GM18508 (cell line): ENCODE measurements at regions not wholly inside any gene's neighbourhood (a gene's known extent, or its start where the extent isn't known, plus 50 kb on each side); places are given as distances from the start of the nearest gene placed in this dataset.

Experiments
- ATAC-seq: cut with Tn5 transposase; IDR thresholded peaks from one replicate; pipeline ENCODE4 v1.9.1; 2021; ENCODE audit warnings: moderate number of reproducible peaks; ENCODE audit not compliant: insufficient read depth, unreplicated experiment

DNA sequence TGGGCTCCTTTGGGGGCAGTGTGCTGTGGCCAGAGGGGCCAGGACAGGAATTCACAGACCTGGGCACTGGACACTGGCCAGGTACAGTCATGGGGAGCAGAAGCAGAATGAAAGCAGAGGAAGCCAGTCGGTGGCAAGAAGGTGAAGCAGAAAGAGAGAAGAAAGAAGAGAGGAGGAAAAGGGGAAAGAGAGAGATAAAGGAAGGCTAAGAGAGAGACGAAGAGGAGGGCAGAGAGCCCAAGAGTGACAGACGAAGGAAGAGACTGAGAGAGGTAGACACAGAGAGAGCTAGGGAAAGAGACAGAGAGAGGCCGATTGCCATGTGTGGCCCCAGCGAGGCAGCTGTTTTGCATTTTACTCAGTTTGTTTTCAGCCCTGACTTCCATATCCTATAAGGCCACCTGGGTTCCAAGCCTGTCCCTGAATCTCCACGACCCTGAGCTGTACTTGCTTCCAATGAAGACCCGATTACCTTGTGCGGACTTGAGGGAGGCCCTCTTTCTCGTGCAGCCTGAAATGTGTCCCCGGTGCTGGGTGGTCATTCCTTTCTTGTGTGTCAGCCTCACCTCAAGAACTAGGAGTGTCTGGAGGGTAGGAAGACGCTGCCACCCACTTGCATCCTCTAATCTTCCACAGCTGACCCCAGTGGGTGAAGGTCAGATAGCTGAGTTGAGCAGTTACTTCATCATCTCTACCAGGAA is 73.9 kb downstream of the LSM3 start:
- ATAC-seq: no peak

DNA sequence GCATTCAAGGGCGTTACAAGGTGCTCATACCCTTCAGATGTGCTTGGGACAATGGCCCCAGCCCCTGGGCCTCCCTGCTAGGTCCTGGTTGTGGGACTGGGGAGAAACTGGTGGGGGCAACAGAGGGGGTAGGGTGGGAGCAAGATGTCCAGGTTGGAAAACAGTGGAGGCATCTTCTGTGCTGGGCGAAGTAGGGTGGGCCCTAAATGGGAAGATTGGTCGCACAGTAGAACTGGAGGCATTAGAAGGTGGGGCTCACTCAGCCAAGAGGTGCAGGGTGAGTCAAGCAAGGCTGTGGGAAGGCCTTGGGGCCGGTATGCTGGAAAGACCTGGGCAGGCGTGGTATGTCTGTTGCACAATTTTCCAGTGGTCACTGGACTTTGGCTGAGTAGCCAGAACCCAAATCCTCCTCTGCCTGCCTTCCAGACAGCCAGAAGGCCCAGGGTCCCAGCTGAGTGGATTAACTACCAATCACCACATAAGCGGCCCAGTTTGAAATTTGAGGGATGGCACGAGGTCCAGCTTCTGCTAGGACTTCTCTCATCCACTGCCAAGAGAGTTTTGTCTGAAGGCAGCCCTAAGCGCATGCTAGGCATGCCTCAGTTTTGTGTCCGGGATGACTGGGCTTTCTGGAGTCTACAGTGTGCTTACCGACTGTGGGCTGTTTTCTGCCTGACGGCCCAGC is 74.5 kb downstream of the LSM3 start:
- ATAC-seq: no peak

DNA sequence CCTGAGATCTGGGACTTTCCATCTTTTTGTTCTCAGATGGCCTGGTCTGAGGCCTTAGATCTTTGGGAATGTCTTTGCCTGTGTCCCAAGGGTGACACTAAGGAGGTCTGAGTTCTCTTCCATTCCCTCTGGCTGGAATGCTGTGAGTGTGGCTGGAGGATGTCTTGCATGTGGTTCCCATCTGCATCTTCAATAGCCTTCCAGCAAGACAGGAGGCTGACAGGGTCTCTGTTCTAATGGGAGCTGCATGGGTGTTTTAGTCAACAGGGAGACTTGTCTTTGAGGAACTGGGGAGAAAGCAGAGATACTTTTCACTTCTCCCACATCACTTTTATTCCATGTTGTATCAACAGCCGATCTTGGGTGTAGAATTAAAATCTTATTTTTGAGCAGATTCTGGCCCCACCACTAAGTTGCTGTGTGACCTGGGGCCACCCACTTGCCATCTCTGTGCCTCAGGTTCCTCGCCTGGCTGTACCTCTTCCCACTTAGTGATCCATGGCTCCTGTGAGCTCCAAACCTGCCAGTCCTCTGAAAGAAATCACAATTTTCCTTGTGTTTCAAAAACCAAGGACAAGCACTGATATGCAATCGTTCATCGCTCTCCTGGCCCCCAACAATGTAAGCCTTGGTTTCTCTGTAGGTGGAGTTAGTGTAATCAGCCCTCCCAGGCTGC is 75.2 kb downstream of the LSM3 start:
- ATAC-seq: no peak

DNA sequence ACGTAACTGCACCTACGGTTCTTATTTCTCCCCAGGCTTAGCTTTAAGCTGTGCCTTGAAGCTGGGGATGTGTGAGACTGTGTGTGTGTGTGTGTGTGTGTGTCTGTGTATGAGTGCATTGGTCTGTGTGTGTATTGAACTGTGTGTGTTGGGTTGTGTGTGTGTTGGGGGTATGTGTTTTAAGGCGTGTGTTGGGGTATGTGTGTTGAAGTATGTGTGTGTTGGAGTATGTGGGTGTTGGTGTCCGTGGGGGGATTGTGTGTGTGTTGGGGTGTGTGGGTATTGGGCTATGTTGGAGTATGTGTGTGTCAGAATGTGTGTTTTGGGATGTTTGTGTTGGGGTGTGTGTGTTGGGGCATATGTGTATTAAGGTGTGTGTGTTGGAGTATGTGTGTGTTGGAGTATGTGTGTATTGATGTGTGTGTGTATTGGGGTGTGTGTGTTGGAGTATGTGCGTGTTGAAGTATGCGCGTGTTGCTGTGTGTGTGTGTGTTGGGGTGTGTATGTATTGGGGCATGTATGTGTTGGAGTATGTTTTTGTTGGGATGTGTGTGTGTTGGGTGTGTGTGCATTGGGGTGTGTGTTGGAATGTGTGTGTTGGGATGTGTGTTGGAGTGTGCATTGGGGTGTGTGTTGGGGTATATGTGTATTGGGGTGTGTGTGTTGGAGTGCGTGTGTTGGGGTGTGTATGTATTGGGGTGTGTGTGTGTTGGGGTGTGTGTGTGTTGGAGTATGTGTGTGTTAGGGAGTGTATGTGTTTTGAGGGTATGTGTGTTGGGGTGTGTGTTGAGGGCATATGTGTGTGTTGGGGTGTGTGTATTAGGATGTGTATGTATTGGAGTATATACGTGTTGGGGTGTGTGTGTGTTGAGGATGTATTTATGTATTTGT is 76.4 kb downstream of the LSM3 start:
- no peak for ATAC-seq

DNA sequence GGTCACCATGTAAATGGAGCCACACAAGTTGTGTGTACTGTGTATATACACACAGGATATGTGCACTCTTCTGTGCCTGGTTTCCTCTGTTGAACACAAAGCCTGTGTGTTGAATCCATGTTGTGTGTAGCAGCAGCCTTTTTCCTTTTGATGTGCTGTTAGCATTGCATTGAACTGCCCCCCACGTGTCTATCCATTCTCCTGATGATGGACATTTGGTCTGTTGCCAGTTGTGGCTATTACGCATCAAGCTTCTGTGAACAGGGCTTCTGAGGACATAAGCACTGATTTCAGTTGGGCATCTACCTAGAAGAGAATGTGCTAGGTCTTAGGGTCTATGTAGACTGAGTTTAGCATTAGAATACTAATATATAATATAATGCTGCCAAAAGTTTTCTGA is 77.4 kb downstream of the LSM3 start:
- no peak for ATAC-seq

DNA sequence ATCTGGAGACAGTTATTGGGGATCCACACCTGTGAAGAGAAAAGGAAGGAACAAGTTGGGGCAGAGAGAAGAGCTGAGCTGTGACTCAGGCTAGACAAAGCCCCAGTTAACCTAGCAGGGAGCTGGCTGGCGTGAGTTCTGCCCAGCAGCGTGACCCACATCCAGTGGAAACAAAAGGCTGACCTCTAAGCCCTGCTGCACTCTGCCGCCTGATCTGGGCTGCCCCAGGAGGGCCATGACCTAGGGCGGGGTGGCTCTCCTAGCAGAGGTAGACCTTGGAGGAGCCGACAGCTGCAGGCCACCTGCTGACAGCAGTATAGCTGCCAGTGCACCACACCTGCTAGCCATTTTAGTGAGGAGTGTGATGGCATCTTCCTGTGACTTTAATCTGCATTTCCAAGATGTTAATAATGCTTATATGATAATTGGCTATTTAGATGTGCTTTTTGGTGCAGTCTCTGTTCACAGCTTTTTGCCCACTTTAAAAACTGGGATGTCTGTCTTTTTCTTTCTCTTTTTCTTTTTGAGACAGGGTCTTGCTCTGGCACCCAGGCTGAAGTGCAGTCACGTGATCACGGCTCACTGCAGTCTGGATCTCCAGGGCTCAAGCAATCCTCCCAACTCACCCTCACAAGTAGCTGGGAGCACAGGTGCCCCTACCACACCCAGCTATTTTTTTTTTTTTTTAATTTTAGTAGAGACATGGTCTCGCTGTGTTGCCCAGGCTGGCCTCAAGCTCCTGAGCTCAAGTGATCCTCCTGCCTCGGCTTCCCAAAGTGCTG is 78.1 kb downstream of the LSM3 start:
- no peak for ATAC-seq

DNA sequence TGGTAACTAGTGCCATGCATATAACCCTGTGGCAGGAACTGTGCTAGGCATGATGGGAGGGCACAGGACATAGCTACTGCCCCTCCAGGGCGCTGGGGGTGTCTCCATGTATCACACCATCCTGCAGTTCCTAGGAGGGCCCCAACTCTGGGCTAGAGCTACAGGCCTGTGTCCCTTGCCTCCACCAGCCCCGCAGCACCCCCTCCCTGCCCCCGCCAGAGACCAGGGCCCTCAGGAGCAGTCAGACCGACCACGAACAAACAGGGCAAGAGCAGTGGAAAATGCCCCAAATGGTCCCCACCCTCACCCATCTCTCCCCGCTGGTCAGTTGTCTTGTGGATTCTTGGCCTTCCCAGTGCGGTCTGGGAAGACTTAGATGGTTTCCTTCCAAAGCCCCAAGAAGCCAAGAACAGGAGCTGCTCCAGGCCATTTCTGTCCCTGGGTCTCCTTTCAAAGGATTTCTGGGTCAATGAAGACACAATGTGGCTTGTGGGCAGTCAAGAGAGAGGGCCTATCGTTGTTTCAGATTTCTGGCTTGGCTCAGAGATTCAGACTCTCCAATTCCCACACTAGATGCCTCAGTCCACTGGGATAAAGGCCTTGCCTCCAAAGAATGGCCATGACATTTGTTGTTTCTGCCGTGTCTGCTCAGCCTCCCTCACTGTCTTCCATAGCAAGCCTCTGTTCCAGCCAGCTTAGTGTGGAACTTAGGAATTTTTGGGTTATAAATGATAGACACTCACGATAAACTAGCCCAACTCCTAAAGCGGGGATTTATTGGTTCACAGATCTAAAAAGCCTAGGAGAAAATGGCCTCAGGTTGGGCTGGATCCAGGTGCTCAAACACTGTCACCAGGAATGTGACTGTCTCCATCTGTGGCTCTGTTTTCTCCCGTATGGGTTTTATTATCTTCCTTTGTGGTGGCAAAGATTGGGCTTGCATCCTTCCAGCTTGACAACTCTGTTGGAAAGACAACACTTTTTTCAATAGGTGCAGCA is 80.6 kb downstream of the LSM3 start:
- ATAC-seq: no peak

DNA sequence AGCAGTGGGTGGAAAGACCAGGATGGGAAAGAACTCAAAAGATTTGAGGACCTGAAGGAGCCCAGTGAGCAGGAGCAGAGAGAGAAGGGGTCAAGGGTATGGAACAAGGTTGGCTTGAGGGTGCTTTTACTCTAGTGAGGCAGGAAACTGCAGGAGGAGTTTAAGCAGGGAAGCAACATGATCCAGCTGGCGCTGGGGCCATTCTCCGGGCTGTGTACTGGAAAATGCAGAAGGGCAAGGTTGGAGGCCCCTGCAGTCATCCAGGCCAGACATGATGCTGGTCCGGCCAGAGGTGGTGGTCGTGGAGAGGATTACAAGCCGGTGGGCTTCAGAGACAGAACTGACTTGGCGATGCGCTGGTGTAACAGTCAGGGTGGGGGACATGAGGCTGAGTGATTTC is 81.8 kb downstream of the LSM3 start:
- no peak for ATAC-seq

DNA sequence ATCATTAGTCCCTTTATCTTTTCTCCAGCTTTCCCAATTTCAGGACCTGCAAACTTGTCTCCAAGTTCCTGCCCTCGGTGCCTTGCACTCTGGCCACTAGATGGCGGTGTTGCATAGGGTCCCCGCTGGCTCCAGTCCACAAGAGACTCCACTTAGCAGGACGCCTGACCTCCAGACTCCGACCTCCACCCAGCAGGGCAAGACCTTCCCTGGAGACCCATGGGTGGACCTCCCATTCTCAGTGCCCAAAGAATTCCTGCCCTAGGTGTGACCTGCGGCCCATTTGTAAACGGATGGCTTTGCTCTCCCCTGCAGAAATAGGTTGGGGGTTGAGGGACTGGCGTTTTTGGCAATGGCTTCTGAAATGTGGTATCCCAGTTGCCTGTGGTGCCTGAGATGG is 82.6 kb downstream of the LSM3 start:
- ATAC-seq: no peak

DNA sequence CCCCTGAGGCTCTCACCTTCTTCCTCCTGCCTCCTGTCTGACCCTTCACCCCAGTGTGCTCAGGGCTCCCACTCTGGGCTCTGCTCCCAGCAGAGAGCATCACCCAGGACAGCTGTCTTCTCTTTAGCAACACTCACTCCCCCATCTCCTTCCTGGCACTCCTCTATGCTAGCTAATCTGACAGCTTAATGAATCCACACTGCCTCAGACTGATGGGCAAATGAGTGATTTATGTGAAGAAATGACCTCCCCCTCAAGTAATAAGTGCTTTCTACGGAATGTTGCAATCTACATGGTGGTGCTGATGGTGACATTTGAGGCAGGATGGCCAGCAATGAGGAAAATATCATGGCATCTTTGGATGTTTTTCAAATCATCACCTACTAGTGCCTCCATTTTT is 83.6 kb downstream of the LSM3 start:
- no peak for ATAC-seq

DNA sequence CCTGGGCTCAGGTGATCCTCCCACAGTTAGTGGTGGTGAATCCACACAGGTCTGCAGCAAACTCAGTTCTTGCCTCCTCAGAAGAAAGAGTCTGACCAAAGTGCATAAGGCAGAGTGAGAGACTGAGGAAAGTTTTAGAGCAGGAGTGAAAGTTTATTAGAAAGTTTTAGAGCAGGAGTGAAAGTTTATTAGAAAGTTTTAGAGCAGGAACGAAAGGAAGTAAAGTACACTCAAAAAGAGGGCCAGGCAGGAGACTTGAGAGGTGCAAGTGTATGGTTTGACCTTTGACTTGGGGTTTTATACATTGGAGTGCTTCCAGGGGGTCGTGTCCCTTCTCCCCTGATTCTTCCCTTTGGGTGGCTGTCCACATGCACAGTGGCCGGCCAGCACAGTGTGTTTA is 84.2 kb downstream of the LSM3 start:
- no peak for ATAC-seq

DNA sequence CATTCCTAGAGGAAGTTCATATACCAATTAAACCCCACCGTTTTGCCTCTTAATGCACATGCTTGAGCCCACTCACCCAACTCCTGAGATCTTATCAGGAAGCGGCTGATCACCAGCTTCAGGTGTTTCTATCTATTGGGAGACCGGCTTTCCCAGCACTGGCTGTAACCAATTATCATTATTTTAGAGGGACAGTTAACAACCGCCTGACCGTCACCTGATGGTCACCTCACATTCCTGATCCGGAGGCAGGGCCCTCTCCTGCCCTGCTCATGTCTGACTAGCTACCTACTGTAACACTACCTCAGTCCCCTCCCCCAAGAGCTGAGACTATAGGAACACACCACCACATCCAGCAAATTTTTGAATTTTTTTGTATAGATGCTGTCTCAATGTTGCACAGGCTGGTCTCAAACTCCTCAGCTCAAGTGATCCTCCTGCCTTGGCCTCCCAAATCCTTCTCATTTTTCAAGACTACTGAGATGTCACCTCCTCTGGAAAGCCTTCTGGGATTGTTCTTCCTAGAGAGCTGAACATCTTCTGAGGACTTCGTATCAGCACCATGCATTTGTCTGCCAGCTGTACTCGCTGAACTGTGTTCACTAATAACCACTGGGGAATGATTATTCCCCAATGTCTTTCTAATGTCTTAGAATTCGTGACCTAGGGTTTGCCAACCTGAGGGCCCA is 84.8 kb downstream of the LSM3 start:
- ATAC-seq: no peak

DNA sequence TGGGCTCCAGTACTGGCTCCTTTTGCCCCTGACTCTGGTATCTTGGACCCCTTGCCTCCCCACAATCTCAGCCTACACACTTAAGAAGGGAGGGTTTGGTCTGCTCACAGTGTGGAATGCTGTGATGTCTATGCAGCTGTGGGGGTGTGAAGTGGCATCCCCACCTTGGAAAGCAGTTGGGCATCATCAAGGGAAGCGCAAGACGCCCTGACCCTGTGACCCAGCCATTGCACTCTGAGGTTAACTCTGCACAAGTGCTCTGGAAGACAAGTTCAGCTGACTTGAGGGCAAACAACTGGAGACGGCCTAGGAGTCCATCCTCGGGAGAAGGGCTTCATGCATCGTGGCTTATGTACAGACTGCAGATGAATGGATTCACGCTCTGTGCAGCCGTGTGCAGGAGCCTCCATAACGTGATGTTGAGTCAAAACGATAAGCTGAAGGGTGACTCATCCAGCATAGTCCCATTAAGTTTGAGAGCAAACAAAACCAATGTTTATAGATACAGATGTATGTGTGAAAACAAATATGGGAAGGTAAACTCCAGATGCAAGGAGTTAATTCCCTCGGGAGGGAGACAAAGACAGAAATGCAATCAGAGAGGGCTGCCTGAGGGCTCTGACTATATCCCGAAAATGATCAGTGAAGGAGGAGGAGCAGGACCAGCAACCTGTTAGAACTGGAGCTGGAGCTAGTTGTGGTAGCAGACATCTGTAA is 86.8 kb downstream of the LSM3 start:
- no peak for ATAC-seq

DNA sequence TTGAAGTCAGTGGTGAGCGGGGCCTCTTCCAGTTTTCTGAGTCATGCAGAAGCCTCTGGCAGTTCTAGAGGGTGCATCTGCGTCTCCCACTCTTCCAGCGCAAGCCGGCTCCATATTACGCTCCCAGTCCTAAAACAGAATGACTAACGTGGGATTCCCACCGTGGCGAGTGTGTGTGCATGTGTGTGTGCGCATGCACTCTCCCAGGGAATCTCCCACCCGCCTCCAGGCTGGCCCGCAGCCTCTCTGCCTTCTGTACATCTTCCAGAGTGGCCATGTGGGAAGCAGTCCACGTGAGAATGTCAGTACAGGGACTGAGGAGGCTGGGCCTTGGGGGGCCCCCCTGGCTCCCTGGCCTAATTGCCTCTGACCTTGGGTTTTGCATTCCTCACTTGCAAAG is 87.7 kb downstream of the LSM3 start:
- ATAC-seq: no peak

DNA sequence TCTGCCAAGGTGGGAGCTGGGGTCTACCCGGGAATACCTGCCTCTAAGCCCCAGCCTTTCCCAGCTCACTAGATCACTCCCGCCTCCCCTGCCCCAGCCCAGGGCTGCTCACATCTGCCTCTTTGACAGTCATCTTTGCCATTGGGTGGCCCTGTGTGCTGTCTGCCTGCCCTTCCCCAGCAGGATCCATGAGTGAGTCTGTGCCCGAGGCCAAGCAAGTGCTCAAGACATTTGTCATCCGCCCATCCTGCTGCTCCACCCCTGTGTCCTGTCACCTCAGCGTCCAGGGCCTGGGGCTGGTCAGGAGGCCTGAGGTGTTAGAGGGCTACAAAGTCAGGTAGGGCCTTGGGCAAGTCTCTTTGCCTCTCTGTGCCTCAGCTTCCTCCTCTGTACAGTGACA is 89.4 kb downstream of the LSM3 start:
- ATAC-seq: no peak

DNA sequence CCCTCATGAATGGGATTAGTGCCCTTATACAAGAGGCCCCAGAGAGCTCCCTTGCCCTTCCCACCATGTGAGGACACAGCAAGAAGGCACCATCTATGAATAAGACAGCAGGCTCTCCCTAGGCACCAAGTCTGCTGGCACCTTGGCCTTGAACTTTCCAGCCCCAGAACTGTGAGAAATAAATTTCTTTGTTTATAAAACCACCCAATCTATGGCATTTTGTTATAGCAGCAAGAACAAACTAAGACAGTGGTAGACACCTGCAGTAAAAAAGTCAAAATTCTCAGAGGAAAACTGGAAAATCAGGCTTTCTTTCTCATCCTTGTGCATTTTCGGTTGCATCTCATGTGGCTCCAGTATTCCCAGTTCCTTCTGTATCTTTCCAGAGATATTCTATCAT is 90.3 kb downstream of the LSM3 start:
- no peak for ATAC-seq
